Brain pericyte (primary cell): ENCODE measurements at regions not wholly inside any gene's neighbourhood (a gene's known extent, or its start where the extent isn't known, plus 50 kb on each side); places are given as distances from the start of the nearest gene placed in this dataset.
"Not testable (repeated sequence)": the region's sequence is repeated elsewhere in the genome, so short reads cannot be mapped to it uniquely, and the experiment has no call there.

Source experiments
- DNase-seq: peaks from one replicate; pipeline ENCODE4 v3.0.0-alpha.2; 2012; ENCODE audit warnings: low read depth, low spot score

GRCh38 chr21:19969156-19969555 is 1029.1 kb upstream of the NCAM2 start:
- no peak for DNase-seq

- no peak for DNase-seq
Measured at GRCh38 chr21:19981938-19982337, 1016.3 kb upstream of the NCAM2 start.

GRCh38 chr21:19986396-19986795 is 1011.8 kb upstream of the NCAM2 start:
- DNase-seq = no peak

GRCh38 chr21:19987671-19988070 is 1010.5 kb upstream of the NCAM2 start:
- no peak for DNase-seq

GRCh38 chr21:19992540-19992939 is 1005.7 kb upstream of the NCAM2 start:
- no peak for DNase-seq

- no peak for DNase-seq
Measured at GRCh38 chr21:19993268-19993667, 1004.9 kb upstream of the NCAM2 start.

- DNase-seq = no peak
Measured at GRCh38 chr21:19995253-19995652, 1003.0 kb upstream of the NCAM2 start.

- no peak for DNase-seq
Measured at GRCh38 chr21:19998453-19998852, 999.8 kb upstream of the NCAM2 start.

- DNase-seq = no peak
Measured at GRCh38 chr21:19999369-20000272, 998.6 kb upstream of the NCAM2 start.

- no peak for DNase-seq
Measured at GRCh38 chr21:20004367-20004766, 993.8 kb upstream of the NCAM2 start.

GRCh38 chr21:20010691-20011200 is 987.5 kb upstream of the NCAM2 start:
- DNase-seq = no peak

- no peak for DNase-seq
Measured at GRCh38 chr21:20013851-20014250, 984.4 kb upstream of the NCAM2 start.

- DNase-seq = no peak
Measured at GRCh38 chr21:20016435-20017005, 981.7 kb upstream of the NCAM2 start.

- no peak for DNase-seq
Measured at GRCh38 chr21:20020026-20020425, 978.2 kb upstream of the NCAM2 start.

GRCh38 chr21:20023193-20023592 is 975.0 kb upstream of the NCAM2 start:
- no peak for DNase-seq

- DNase-seq = no peak
Measured at GRCh38 chr21:20024741-20025140, 973.5 kb upstream of the NCAM2 start.

- DNase-seq = no peak
Measured at GRCh38 chr21:20026543-20026942, 971.7 kb upstream of the NCAM2 start.

- no peak for DNase-seq
Measured at GRCh38 chr21:20030390-20030789, 967.8 kb upstream of the NCAM2 start.

- DNase-seq = no peak
Measured at GRCh38 chr21:20031807-20032206, 966.4 kb upstream of the NCAM2 start.

GRCh38 chr21:20040768-20041167 is 957.4 kb upstream of the NCAM2 start:
- no peak for DNase-seq

GRCh38 chr21:20045197-20045596 is 953.0 kb upstream of the NCAM2 start:
- DNase-seq = no peak

GRCh38 chr21:20048130-20048837 is 949.9 kb upstream of the NCAM2 start:
- not testable (repeated sequence) for DNase-seq
